Erythroblast (primary cell): ENCODE measurements at regions not wholly inside any gene's neighbourhood (a gene's known extent, or its start where the extent isn't known, plus 50 kb on each side); places are given as distances from the start of the nearest gene placed in this dataset.

Experiments
- GATA1 ChIP-seq: IDR thresholded peaks from 2 replicates; pipeline ENCODE4 v1.6.1; 2011; ENCODE audit warnings: low read depth, mild to moderate bottlenecking, control low read depth, low read length, moderate library complexity
- POLR2A ChIP-seq: IDR thresholded peaks from 2 replicates; pipeline ENCODE4 v1.6.1; 2011; ENCODE audit warnings: mild to moderate bottlenecking, low read length

DNA sequence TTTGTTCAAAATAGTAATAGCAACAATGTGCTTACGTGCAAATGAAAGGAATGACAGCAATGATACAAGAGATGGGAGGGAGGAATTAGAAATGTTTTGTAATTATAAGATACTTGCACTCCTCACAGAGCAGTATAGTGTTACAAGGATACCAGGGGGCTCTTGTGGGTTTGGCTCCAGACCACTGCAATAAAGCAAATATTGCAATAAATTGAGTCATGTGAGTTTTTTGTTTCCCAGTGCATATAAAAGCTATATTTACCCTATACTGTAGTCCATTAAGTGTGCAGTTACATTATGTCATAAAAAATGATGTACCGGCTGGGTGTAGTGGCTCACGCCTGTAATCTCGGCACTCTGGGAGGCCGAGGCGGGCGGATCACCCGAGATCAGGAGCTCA, 864.3 kb downstream of the NSUN3 start:
- TF ChIP-seq POLR2A = no peak
- no peak for TF ChIP-seq GATA1
